SK-N-SH treated with all-trans-retinoic acid at 6 μM for 48 hours (cell line): ENCODE measurements at regions not wholly inside any gene's neighbourhood (a gene's known extent, or its start where the extent isn't known, plus 50 kb on each side); places are given as distances from the start of the nearest gene placed in this dataset.
A peak's percentile ranks its signal among the peaks of the same experiment; 100 is the strongest.
"Not testable (repeated sequence)": the region's sequence is repeated elsewhere in the genome, so short reads cannot be mapped to it uniquely, and the experiment has no call there.

ENCODE experiments used
- ATAC-seq: fragments of 200-7000 bp; cut with Tn5 transposase; 3 replicates; pipeline ENCODE4 v1.9.1; 2020; ENCODE audit warnings: mild to moderate bottlenecking, moderate library complexity
- ARNTL ChIP-seq: fragments of 450-650 bp; formaldehyde crosslinking; IDR thresholded peaks from 2 replicates; pipeline ENCODE4 v1.5.0; 2020; ENCODE audit warnings: low read depth, mild to moderate bottlenecking, moderate library complexity, borderline replicate concordance
- BACH2 ChIP-seq: fragments of 250-450 bp; sonication (Bioruptor Pico); IDR thresholded peaks from 2 replicates; pipeline ENCODE4 v1.9.0; 2021; ENCODE audit warnings: mild to moderate bottlenecking, borderline replicate concordance
- CSDC2 ChIP-seq: fragments of 250-450 bp; sonication (Bioruptor Pico); IDR thresholded peaks from 2 replicates; pipeline ENCODE4 v1.5.0; 2020; ENCODE audit warnings: mild to moderate bottlenecking, moderate library complexity
- ESRRG ChIP-seq: fragments of 250-450 bp; sonication (Bioruptor Pico); IDR thresholded peaks from 2 replicates; pipeline ENCODE4 v1.6.1; 2021; ENCODE audit warnings: mild to moderate bottlenecking
- GLIS3 ChIP-seq: fragments of 250-450 bp; sonication (Bioruptor Pico); IDR thresholded peaks from 2 replicates; pipeline ENCODE4 v1.5.0; 2020; ENCODE audit warnings: mild to moderate bottlenecking, moderate library complexity
- ISL1 ChIP-seq: fragments of 250-450 bp; sonication (Bioruptor Pico); IDR thresholded peaks from 2 replicates; pipeline ENCODE4 v2.1.2; 2022; ENCODE audit warnings: mild to moderate bottlenecking, moderate library complexity
- OSR1 ChIP-seq: fragments of 250-450 bp; sonication (Bioruptor Pico); IDR thresholded peaks from 2 replicates; pipeline ENCODE4 v1.8.0; 2022; ENCODE audit warnings: moderate library complexity, mild to moderate bottlenecking, inconsistent platforms
- PPARA ChIP-seq: fragments of 250-450 bp; sonication (Bioruptor Pico); IDR thresholded peaks from 2 replicates; pipeline ENCODE4 v1.5.0; 2020; ENCODE audit warnings: mild to moderate bottlenecking, borderline replicate concordance
- RARB ChIP-seq: fragments of 250-450 bp; sonication (Bioruptor Pico); IDR thresholded peaks from 2 replicates; pipeline ENCODE4 v1.8.0; 2021; ENCODE audit warnings: mild to moderate bottlenecking, moderate library complexity
- SNAI2 ChIP-seq: fragments of 250-450 bp; sonication (Bioruptor Pico); IDR thresholded peaks from 2 replicates; pipeline ENCODE4 v1.5.0; 2020; ENCODE audit warnings: mild to moderate bottlenecking, moderate library complexity
- TCF4 ChIP-seq: fragments of 250-450 bp; sonication (Bioruptor Pico); IDR thresholded peaks from 2 replicates; pipeline ENCODE4 v1.8.0; 2021; ENCODE audit warnings: mild to moderate bottlenecking, moderate library complexity, borderline replicate concordance
- TOX ChIP-seq: fragments of 250-450 bp; sonication (Bioruptor Pico); IDR thresholded peaks from 2 replicates; pipeline ENCODE4 v1.8.0; 2021; ENCODE audit warnings: mild to moderate bottlenecking, moderate library complexity, borderline replicate concordance
- ZC3H10 ChIP-seq: fragments of 250-450 bp; sonication (Bioruptor Pico); IDR thresholded peaks from 2 replicates; pipeline ENCODE4 v1.5.1; 2021; ENCODE audit warnings: mild to moderate bottlenecking, moderate library complexity
- ZFP3 ChIP-seq: fragments of 250-450 bp; sonication (Bioruptor Pico); IDR thresholded peaks from 2 replicates; pipeline ENCODE4 v1.5.0; 2020; ENCODE audit warnings: mild to moderate bottlenecking, moderate library complexity
- ZFP30 ChIP-seq: fragments of 450-650 bp; formaldehyde crosslinking; IDR thresholded peaks from 2 replicates; pipeline ENCODE4 v1.5.0; 2022; ENCODE audit warnings: mild to moderate bottlenecking, moderate library complexity
- ZNF565 ChIP-seq: fragments of 450-650 bp; formaldehyde crosslinking; conservative IDR thresholded peaks from 2 replicates; pipeline ENCODE4 v1.5.0; 2020; ENCODE audit warnings: low read depth, mild to moderate bottlenecking, moderate library complexity
- ZNF70 ChIP-seq: fragments of 450-650 bp; formaldehyde crosslinking; IDR thresholded peaks from 2 replicates; pipeline ENCODE4 v1.5.0; 2020; ENCODE audit warnings: mild to moderate bottlenecking, moderate library complexity
- ZNF8 ChIP-seq: fragments of 450-650 bp; formaldehyde crosslinking; IDR thresholded peaks from 2 replicates; pipeline ENCODE4 v1.5.0; 2020; ENCODE audit warnings: mild to moderate bottlenecking, moderate library complexity
- TF ChIP-seq, protein P1 (sequence below): fragments of 250-450 bp; sonication (Bioruptor Pico); IDR thresholded peaks from 2 replicates; pipeline ENCODE4 v1.8.0; 2020; ENCODE audit warnings: mild to moderate bottlenecking, moderate library complexity, borderline replicate concordance
- TF ChIP-seq, protein P2 (sequence below): fragments of 250-450 bp; sonication (Bioruptor Pico); IDR thresholded peaks from 2 replicates; pipeline ENCODE4 v1.5.1; 2020; ENCODE audit warnings: low read depth, mild to moderate bottlenecking, moderate library complexity
- TF ChIP-seq, protein P3 (sequence below): fragments of 250-450 bp; sonication (Bioruptor Pico); IDR thresholded peaks from 2 replicates; pipeline ENCODE4 v1.8.0; 2021; ENCODE audit warnings: low read depth, mild to moderate bottlenecking, moderate library complexity, borderline replicate concordance
- TF ChIP-seq, protein P4 (sequence below): fragments of 250-450 bp; sonication (Bioruptor Pico); IDR thresholded peaks from 2 replicates; pipeline ENCODE4 v1.5.1; 2021; ENCODE audit warnings: mild to moderate bottlenecking, moderate library complexity

DNA sequence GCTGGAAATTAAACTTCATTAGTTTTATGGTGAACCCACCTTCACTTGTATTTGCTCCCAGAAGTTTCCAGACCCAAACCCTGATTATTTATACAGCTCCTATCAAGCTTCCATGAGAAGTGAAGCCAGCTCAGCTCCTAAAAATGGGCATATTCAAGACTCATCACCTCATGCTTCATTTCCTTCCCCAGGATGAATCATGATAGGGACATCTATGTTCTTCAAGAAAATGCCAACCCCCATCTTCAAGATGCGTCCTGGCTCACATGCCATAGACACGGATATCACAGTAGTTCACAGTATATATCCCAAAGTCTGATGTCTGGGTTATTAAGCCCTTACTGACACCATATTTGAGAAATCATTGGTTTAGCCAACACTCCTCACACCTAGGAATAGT lies 217.6 kb downstream of the NPR3 start (continued):
- TF ChIP-seq, protein P1, sequence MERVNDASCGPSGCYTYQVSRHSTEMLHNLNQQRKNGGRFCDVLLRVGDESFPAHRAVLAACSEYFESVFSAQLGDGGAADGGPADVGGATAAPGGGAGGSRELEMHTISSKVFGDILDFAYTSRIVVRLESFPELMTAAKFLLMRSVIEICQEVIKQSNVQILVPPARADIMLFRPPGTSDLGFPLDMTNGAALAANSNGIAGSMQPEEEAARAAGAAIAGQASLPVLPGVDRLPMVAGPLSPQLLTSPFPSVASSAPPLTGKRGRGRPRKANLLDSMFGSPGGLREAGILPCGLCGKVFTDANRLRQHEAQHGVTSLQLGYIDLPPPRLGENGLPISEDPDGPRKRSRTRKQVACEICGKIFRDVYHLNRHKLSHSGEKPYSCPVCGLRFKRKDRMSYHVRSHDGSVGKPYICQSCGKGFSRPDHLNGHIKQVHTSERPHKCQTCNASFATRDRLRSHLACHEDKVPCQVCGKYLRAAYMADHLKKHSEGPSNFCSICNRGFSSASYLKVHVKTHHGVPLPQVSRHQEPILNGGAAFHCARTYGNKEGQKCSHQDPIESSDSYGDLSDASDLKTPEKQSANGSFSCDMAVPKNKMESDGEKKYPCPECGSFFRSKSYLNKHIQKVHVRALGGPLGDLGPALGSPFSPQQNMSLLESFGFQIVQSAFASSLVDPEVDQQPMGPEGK (CRISPR knock-in tag) = no peak
- TF ChIP-seq BACH2 = no peak
- no peak for TF ChIP-seq TOX (CRISPR knock-in tag)
- TF ChIP-seq ZNF8 (CRISPR knock-in tag) = no peak
- no peak for TF ChIP-seq PPARA
- no peak for TF ChIP-seq ZFP3
- TF ChIP-seq ARNTL (CRISPR knock-in tag) = no peak

DNA sequence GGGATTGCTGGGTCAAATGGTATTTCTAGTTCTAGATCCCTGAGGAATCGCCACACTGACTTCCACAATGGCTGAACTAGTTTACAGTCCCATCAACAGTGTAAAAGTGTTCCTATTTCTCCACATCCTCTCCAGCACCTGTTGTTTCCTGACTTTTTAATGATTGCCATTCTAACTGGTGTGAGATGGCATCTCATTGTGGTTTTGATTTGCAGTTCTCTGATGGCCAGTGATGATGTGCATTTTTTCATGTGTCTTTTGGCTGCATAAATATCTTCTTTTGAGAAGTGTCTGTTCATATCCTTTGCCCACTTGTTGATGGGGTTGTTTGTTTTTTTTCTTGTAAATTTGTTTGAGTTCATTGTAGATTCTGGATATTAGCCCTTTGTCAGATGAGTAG lies 220.3 kb downstream of the NPR3 start:
- ATAC-seq = not testable (repeated sequence)

DNA sequence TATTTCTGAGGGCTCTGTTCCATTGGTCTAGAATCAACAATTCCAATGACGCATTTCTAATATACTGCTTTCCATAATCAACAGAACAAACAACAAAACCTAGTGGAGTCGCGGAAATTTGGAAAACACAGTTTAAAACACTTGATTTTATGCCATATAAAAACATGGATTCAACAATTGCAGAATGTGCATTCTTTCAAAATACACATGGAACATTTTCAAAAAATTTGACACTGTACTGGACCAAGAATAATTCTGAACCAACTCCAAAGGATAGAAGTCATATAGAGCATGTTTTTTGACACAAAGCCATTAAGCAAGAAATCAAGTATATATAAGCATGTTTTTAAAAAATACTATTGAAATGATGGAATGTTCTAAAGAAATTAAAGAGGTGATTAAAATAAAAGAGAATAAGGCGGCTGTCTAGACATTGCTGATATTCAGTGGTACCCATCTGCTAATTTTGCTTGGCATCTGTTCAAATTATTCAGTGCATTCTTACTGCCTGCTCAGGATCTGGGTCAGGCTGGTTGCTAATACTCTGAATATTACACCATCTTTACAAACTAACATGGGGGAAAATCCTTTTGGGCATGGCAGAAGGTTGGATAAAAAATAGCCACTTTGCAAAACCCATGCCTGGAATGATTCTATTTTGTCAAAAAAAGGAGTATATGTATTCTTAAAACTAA lies 221.3 kb downstream of the NPR3 start:
- no peak for ATAC-seq
- TF ChIP-seq CSDC2 (CRISPR knock-in tag) = no peak
- TF ChIP-seq, protein P1 (CRISPR knock-in tag) = no peak
- no peak for TF ChIP-seq RARB (CRISPR knock-in tag)
- TF ChIP-seq OSR1 = no peak
- no peak for TF ChIP-seq GLIS3
- no peak for TF ChIP-seq ZFP30 (CRISPR knock-in tag)
- no peak for TF ChIP-seq TCF4 (CRISPR knock-in tag)
- TF ChIP-seq ISL1 (CRISPR knock-in tag) = no peak
- TF ChIP-seq ESRRG = no peak
- TF ChIP-seq, protein P2, sequence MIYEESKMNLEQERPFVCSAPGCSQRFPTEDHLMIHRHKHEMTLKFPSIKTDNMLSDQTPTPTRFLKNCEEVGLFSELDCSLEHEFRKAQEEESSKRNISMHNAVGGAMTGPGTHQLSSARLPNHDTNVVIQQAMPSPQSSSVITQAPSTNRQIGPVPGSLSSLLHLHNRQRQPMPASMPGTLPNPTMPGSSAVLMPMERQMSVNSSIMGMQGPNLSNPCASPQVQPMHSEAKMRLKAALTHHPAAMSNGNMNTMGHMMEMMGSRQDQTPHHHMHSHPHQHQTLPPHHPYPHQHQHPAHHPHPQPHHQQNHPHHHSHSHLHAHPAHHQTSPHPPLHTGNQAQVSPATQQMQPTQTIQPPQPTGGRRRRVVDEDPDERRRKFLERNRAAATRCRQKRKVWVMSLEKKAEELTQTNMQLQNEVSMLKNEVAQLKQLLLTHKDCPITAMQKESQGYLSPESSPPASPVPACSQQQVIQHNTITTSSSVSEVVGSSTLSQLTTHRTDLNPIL (CRISPR knock-in tag) = no peak
- TF ChIP-seq ZNF70 = no peak
- TF ChIP-seq, protein P3, sequence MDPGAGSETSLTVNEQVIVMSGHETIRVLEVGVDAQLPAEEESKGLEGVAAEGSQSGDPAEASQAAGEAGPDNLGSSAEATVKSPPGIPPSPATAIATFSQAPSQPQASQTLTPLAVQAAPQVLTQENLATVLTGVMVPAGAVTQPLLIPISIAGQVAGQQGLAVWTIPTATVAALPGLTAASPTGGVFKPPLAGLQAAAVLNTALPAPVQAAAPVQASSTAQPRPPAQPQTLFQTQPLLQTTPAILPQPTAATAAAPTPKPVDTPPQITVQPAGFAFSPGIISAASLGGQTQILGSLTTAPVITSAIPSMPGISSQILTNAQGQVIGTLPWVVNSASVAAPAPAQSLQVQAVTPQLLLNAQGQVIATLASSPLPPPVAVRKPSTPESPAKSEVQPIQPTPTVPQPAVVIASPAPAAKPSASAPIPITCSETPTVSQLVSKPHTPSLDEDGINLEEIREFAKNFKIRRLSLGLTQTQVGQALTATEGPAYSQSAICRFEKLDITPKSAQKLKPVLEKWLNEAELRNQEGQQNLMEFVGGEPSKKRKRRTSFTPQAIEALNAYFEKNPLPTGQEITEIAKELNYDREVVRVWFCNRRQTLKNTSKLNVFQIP (CRISPR knock-in tag) = no peak
- TF ChIP-seq, protein P4, sequence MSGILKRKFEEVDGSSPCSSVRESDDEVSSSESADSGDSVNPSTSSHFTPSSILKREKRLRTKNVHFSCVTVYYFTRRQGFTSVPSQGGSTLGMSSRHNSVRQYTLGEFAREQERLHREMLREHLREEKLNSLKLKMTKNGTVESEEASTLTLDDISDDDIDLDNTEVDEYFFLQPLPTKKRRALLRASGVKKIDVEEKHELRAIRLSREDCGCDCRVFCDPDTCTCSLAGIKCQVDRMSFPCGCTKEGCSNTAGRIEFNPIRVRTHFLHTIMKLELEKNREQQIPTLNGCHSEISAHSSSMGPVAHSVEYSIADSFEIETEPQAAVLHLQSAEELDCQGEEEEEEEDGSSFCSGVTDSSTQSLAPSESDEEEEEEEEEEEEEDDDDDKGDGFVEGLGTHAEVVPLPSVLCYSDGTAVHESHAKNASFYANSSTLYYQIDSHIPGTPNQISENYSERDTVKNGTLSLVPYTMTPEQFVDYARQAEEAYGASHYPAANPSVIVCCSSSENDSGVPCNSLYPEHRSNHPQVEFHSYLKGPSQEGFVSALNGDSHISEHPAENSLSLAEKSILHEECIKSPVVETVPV = no peak
- no peak for TF ChIP-seq ZNF565 (CRISPR knock-in tag)
- no peak for TF ChIP-seq SNAI2 (CRISPR knock-in tag)
- TF ChIP-seq ZC3H10 (CRISPR knock-in tag) = no peak
- TF ChIP-seq BACH2 = no peak
- no peak for TF ChIP-seq PPARA

DNA sequence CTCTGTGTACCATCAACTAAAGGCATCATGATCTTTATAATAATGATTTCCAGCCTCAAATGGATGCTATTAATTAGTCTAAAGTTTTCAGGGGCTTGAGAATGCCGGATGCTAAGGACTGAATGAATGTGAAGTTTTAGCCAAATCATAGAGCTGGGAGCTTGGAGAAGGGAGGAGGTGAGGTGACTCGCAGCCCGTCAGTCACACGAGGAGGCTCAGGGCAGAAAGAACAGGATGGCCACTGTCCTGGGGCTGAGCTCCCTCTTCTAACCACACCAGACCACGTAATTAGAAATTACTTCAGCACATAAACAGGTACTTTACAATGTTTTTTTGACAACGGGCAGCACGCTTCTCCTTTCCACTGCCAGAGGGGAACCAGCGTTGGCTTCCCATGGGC lies 222.6 kb downstream of the NPR3 start:
- ATAC-seq = peak; percentile 54
- TF ChIP-seq, protein P4 = no peak
- TF ChIP-seq CSDC2 (CRISPR knock-in tag) = no peak
- TF ChIP-seq ZNF8 (CRISPR knock-in tag) = no peak
- no peak for TF ChIP-seq SNAI2 (CRISPR knock-in tag)
- no peak for TF ChIP-seq TCF4 (CRISPR knock-in tag)
- TF ChIP-seq, protein P1 (CRISPR knock-in tag) = no peak
- TF ChIP-seq ESRRG = no peak
- no peak for TF ChIP-seq GLIS3
- TF ChIP-seq ZNF565 (CRISPR knock-in tag) = no peak
- TF ChIP-seq ZC3H10 (CRISPR knock-in tag) = no peak
- no peak for TF ChIP-seq BACH2
- no peak for TF ChIP-seq RARB (CRISPR knock-in tag)
- TF ChIP-seq, protein P3 (CRISPR knock-in tag) = no peak
- no peak for TF ChIP-seq ZFP30 (CRISPR knock-in tag)
